GM23338 (cell line): ENCODE measurements at regions not wholly inside any gene's neighbourhood (a gene's known extent, or its start where the extent isn't known, plus 50 kb on each side); places are given as distances from the start of the nearest gene placed in this dataset.

Experiments used
- ATAC-seq: fragments of 200-7000 bp; cut with Tn5 transposase; 3 replicates; pipeline ENCODE4 v1.9.1; 2020
- DNase-seq: peaks from one replicate; pipeline ENCODE4 v3.0.0-alpha.2; 2015; ENCODE audit warnings: low spot score
- H2AFZ ChIP-seq: fragments of 200-600 bp; sonication (generic); 2 replicates; pipeline ENCODE4 v1.8.0; 2016; ENCODE audit warnings: antibody characterized with exemption, mild to moderate bottlenecking, moderate library complexity
- H3F3A ChIP-seq: fragments of 200-600 bp; sonication (generic); replicated peaks from 2 replicates; pipeline ENCODE4 v1.8.0; 2017; ENCODE audit warnings: antibody characterized with exemption, mixed run types, low read depth
- H3K27ac ChIP-seq: fragments of 200-600 bp; sonication (generic); 2 replicates; pipeline ENCODE4 v1.6.1; 2016; ENCODE audit warnings: low read depth
- H3K27me3 ChIP-seq: fragments of 200-600 bp; sonication (generic); 2 replicates; pipeline ENCODE4 v1.8.0; 2016; ENCODE audit warnings: mild to moderate bottlenecking, mixed run types, moderate library complexity; ENCODE audit not compliant: insufficient read depth
- H3K36me3 ChIP-seq: fragments of 200-600 bp; sonication (generic); 2 replicates; pipeline ENCODE4 v1.8.0; 2016; ENCODE audit warnings: mild to moderate bottlenecking; ENCODE audit not compliant: insufficient read depth
- H3K4me1 ChIP-seq: fragments of 200-600 bp; sonication (generic); 2 replicates; pipeline ENCODE4 v1.8.0; 2016; ENCODE audit warnings: mild to moderate bottlenecking, moderate library complexity; ENCODE audit not compliant: insufficient read depth
- H3K4me2 ChIP-seq: fragments of 200-600 bp; sonication (generic); 2 replicates; pipeline ENCODE4 v1.7.1; 2017; ENCODE audit warnings: mixed run types
- H3K4me3 ChIP-seq: fragments of 200-600 bp; sonication (generic); 2 replicates; pipeline ENCODE4 v1.6.1; 2016; ENCODE audit warnings: mixed run types
- H3K79me2 ChIP-seq: fragments of 200-600 bp; sonication (generic); replicated peaks from 2 replicates; pipeline ENCODE4 v1.8.0; 2017; ENCODE audit warnings: mild to moderate bottlenecking; ENCODE audit not compliant: insufficient read depth
- H3K9me2 ChIP-seq: fragments of 200-600 bp; sonication (generic); 2 replicates; pipeline ENCODE4 v1.8.0; 2017; ENCODE audit not compliant: insufficient read depth
- H4K20me1 ChIP-seq: fragments of 200-600 bp; sonication (generic); replicated peaks from 2 replicates; pipeline ENCODE4 v1.8.0; 2017; ENCODE audit warnings: mild to moderate bottlenecking; ENCODE audit not compliant: insufficient read depth
- H3K27ac Mint-ChIP-seq: 2 replicates; pipeline ENCODE4 v1.8.0; 2020; ENCODE audit warnings: inconsistent platforms, mild to moderate bottlenecking, moderate library complexity, mixed read lengths
- H3K27me3 Mint-ChIP-seq: 3 replicates; pipeline ENCODE4 v1.8.0; 2022; ENCODE audit warnings: low read depth, mild to moderate bottlenecking, moderate library complexity, mixed read lengths, inconsistent platforms; ENCODE audit not compliant: insufficient read depth, poor library complexity
- H3K36me3 Mint-ChIP-seq: 3 replicates; pipeline ENCODE4 v1.8.0; 2021; ENCODE audit warnings: low read depth, mild to moderate bottlenecking, inconsistent platforms, moderate library complexity, mixed read lengths
- H3K4me1 Mint-ChIP-seq: 3 replicates; pipeline ENCODE4 v1.8.0; 2020; ENCODE audit warnings: mild to moderate bottlenecking, inconsistent platforms, mixed read lengths
- H3K4me3 Mint-ChIP-seq: 3 replicates; pipeline ENCODE4 v1.8.0; 2021; ENCODE audit warnings: moderate library complexity, mild to moderate bottlenecking, inconsistent platforms, mixed read lengths
- H3K9me3 Mint-ChIP-seq: 3 replicates; pipeline ENCODE4 v1.8.0; 2020; ENCODE audit warnings: moderate library complexity, mild to moderate bottlenecking, inconsistent platforms, mixed read lengths
- CREB1 ChIP-seq: fragments of 250-450 bp; sonication (Bioruptor Pico); IDR thresholded peaks from 2 replicates; pipeline ENCODE4 v1.5.0; 2020; ENCODE audit warnings: low read depth, mild to moderate bottlenecking, moderate library complexity
- JUNB ChIP-seq: IDR thresholded peaks from one replicate; pipeline ENCODE4 v1.6.1; 2016; ENCODE audit warnings: antibody characterized with exemption; ENCODE audit not compliant: unreplicated experiment
- POLR2AphosphoS5 ChIP-seq: IDR thresholded peaks from 2 replicates; pipeline ENCODE4 v1.6.1; 2016; ENCODE audit warnings: antibody characterized with exemption, low read depth
- REST ChIP-seq: IDR thresholded peaks from one replicate; pipeline ENCODE4 v1.6.1; 2018; ENCODE audit warnings: antibody characterized with exemption; ENCODE audit not compliant: unreplicated experiment
- STAT1 ChIP-seq: IDR thresholded peaks from one replicate; pipeline ENCODE4 v1.6.1; 2016; ENCODE audit warnings: antibody characterized with exemption; ENCODE audit not compliant: unreplicated experiment
- ZNF331 ChIP-seq: fragments of 250-450 bp; sonication (Bioruptor Pico); IDR thresholded peaks from 2 replicates; pipeline ENCODE4 v1.5.0; 2020; ENCODE audit warnings: low read depth, mild to moderate bottlenecking, moderate library complexity
- ZNF462 ChIP-seq: fragments of 250-450 bp; sonication (Bioruptor Pico); IDR thresholded peaks from 2 replicates; pipeline ENCODE4 v1.5.0; 2020; ENCODE audit warnings: mild to moderate bottlenecking, moderate library complexity

GRCh38 chr2:220850116-220850515, 722.0 kb downstream of the EPHA4 start (continued):
- TF ChIP-seq REST (no peak), CREB1 (no peak), ZNF331 (no peak), ZNF462 (CRISPR knock-in tag) (no peak)

GRCh38 chr2:220855296-220855695, 716.8 kb downstream of the EPHA4 start:
- Histone ChIP-seq H2AFZ (no peak overlapping the region), H3K9me2 (no peaks in the 10 kb centered on the region; the same call in 1 of the 2 replicates), H3K36me3 (no peaks in the 10 kb centered on the region), H3K4me3 (no peak overlapping the region), H3K27ac (no peak overlapping the region), H3K27me3 (no peaks in the 10 kb centered on the region), H3K79me2 (no peaks in the 10 kb centered on the region), H3K4me2 (no peak overlapping the region), H3F3A (no peaks in the 10 kb centered on the region), H3K4me1 (peaks cover 7% of the 10 kb centered on the region), H4K20me1 (no peaks in the 10 kb centered on the region)
- no peaks in the 10 kb centered on the region for H3K36me3 Mint-ChIP-seq
- H3K27me3 Mint-ChIP-seq = peaks cover 3% of the 10 kb centered on the region
- H3K27ac Mint-ChIP-seq = no peak overlapping the region
- no peak for ATAC-seq
- TF ChIP-seq CREB1 = no peak
- TF ChIP-seq POLR2AphosphoS5 = no peak
- no peak for TF ChIP-seq STAT1
- no peak for TF ChIP-seq JUNB
- no peak overlapping the region for H3K4me3 Mint-ChIP-seq
- H3K4me1 Mint-ChIP-seq = peaks cover 11% of the 10 kb centered on the region
- no peak for DNase-seq
- no peaks in the 10 kb centered on the region for H3K9me3 Mint-ChIP-seq
